HG02763 (cell line): ENCODE measurements at regions not wholly inside any gene's neighbourhood (a gene's known extent, or its start where the extent isn't known, plus 50 kb on each side); places are given as distances from the start of the nearest gene placed in this dataset.
"Not testable (repeated sequence)": the region's sequence is repeated elsewhere in the genome, so short reads cannot be mapped to it uniquely, and the experiment has no call there.

Experiments
- ATAC-seq: cut with Tn5 transposase; IDR thresholded peaks from one replicate; pipeline ENCODE4 v1.9.1; 2021; ENCODE audit warnings: mild to moderate bottlenecking, moderate library complexity; ENCODE audit not compliant: unreplicated experiment

DNA sequence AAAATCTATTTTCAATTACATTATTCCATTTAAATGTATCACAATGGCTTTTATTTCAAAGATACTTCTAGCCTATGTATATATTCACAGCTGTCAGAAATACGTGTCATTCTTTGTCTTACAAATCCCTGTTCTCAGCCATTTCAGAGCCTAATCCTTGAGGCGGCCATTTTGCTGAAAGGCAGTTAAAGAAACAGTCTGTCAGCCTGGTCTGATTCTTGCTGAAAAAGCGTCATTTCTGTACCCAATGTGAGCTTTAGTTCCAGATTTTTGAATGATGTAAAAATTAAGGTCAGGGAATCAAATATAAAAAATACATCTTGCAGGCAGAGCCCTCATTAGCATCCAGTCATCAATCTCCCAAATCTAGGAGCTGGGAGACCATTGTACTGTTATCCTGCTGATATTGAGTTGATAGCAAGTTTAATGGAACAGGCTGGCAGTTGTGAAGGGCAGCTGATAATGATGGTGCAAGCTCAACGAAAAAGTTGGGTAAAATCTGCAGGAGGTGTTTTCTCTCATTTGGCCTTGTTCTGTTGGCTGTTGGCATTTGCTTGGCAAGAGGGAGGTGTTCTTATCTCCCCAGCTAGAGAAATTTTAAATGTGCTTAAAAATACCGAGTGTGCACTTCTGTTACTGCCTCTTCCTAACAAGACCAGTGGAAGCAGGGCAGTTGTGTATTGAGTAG is 314.8 kb downstream of the SOX4 start:
- no peak for ATAC-seq

DNA sequence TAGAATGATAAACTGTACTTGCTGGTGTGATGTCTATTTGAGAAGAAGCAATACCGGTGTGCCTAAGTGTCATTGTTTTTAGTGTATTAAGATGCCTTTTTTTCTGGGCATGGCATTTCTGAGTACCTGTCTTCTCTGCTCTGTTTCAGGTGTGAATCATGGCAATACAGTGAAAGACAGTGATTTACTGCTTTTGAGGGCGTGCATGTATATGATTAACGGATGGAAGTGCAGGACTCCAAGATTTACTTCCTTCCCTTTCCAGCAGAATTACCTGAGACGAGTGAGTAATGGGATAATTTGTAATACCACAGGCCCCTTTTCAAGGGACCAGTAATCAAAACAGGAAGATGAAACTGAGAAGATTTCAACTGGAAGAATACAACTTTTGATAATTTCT is 315.8 kb downstream of the SOX4 start:
- ATAC-seq, result no peak

DNA sequence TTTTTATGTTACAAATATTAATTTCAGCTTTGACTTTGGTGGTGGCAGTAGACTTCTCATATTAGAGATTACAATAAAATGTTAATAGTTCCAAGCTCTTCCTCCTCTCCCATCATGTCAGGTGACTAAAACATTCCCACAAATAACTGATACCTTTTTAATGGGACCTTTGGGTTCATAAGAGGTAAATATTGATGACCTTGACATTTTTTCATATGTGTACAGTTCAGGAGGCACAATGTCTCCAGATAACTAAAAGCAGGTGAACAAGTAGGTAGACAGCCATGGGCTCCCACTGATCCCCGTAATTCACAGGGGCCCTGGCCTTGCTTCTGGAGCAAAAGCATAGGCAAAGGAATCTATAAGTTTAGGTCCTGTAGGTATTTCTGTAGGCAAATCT is 317.7 kb downstream of the SOX4 start:
- ATAC-seq, result no peak

DNA sequence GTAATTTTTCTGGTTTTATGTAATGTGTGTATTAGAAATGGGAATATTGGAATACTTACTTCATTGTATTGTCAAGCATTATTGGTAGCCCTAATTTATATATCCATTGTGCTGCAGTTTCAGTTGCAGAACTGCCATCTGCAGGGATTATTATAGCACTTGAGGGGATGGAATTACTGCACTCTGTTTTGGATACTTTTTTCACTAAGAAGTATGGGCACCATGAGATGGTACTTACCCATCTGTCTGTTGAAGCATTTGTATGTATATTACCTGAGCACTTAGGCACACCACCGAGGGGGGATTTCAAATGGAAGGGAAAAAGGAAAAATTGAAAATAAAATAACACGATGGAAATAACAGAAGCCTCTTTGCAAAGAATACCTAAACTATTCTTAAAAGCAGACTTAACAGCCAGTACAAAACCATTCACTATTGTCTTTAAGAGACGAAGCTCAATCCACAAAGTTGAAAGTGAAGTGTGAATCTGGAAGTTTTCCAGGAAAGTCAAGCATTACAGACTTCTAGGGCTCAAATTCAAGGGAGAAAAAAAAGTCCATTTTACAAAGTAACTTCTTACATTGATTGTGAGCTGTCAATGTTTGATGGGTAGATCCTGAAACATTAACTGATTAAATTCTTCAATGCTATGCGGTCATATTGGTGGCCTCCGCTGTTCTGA is 318.7 kb downstream of the SOX4 start:
- no peak for ATAC-seq

DNA sequence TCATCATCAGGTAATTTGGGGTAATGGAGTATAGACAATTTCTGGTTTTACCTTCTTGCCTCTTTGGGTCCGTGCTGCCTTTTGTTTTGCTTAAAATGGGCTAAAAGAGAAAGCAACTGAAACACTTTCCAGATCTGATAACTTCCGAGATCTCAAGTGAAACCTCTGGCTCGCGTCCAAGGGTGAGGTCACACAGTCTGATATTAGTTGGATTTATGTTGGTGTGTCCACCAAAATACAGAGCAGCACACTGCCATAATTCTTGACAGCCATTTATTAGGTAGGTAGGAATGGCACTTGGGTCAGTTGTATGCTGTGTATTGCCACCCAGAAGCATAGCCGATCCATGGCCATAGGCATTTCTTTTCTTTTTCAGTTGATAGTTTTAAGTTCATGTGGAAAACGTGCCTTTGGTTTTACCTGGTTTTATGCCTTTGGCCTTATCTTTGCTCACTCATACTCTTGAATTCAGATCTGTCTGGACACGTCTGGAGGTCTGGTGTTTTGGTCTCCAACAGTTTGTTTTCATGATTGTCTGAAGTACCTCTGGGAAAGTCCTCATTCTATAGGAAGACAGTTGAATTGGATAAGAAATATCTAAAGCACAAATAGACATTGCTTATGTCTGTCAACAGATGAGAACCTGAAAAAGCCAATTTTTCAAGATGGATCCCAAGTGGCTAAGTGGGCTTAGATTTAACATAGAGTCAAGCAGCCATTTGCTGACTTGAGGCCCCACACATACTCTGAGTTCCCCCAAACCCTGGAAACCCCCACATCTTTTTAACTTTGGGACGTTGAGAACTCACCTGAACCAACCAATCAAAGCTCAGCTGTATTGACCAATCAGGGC is 320.8 kb downstream of the SOX4 start:
- ATAC-seq, result no peak

DNA sequence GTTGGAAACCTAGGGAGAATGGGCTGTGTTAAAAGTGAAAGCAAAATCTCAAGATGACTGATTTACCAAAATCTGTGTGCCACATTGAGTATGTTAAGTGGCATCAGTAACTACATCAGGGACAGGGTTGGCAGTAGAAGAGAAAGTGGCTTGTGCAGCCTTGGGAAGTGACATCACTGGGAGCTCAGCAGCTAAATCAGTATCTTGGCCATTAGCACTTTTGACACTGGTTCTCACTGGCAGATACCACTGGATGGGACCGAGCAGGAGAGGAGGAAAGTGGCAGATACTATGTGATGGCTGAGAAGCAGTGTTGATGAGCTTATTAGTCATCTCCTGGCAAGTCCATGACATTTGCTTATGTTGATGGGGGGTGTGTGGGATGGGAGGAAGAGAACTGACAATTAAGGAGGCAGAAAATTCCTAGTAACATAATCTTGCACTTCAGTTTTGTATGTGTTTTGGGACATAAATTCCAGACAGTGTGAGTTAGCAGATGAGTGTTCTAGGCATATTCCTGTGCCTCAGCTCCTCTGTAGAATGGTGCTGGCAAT is 322.2 kb downstream of the SOX4 start:
- no peak for ATAC-seq

DNA sequence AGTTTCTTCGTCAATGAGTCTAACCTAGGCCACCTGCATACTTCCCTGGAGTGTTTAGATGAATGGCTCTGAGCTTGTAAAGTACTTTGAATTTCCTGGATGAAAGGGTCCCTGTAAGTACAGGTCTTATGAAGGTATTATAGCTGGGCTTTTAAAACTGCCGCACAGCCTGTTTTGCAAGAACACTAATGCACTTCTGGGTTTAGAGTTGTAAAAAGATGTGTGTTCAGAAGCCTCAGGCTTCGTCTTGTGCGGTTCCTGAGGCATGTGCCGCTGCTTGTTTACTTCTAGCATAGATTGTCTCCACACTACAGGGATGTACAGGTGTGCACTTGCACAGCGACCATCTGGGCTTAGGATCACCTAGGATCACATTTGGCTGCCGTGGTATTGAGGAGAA is 324.5 kb downstream of the SOX4 start:
- no peak for ATAC-seq

DNA sequence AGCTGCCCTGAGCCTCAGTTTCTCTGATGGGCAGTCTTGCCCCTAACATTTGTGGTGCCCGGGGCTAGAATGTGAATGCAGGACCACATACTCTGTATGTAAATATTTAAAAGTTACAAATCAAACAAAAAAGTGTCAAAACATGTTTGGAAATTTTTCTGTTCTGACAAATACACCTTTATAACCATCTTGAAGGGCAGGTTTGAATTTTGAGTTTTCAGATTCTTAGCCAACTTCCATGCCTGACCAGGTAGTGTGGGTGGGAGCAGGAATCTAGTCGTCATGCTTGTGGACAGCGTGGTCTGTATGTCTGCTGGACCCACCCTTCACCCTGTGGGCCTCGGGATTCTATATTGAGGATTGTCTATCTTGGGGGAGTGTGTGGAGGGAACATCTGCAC is 325.1 kb downstream of the SOX4 start:
- no peak for ATAC-seq

DNA sequence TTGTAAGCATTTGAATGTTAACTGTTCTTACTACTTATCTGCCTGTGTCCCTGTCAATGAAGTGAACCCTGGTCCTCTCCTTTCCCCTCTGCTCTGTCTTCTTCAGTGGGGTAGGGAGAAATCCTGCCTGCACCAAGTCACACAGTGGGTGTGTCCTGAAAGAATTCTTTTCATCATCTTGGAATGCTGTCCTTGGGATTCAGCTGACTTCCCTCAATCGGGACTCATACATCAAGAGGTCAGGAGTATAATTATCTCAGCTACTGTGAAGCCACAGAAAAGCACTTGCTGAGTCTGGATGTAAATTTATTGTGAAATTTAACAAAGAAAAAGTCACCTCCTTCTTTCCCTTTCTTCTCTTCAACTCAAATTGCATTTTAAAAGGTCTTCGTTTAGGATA is 328.5 kb downstream of the SOX4 start:
- ATAC-seq, result no peak

DNA sequence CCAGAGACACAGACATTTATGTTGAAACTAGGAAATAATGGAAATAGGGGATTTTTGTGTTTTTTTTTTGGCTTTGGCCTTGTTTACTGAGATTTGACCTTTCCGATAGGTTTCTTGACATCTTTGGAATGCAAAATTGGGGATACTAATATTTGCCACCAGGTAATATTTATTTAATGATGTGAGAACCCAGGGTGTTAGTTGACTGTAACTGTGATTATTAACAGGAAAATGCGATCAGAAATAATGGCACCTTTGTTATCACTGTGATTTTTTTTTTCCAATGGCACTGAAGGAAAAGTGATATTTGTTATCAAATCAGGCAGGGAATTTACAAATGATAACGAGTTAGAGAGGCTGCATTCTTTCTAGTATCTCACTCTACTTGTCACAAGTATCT is 330.5 kb downstream of the SOX4 start:
- no peak for ATAC-seq

DNA sequence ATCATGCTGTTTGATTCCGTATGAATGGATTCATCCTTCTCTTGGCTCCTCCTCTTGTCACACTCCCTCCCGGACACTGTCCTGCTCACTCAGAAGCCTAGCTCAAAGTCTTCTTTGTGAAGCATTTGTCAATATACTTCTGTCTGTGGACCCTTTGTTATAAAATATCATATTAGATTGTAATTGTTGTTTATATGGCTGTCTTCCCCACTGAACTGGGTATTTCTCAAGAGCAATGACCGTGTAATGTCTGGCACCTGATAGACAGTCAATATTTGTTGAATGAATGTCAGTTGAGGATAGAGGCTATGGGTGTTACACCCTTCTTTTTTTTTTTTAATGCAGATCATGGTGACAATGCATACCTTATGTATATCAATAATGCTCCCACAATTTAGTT is 335.3 kb downstream of the SOX4 start:
- ATAC-seq, result no peak

DNA sequence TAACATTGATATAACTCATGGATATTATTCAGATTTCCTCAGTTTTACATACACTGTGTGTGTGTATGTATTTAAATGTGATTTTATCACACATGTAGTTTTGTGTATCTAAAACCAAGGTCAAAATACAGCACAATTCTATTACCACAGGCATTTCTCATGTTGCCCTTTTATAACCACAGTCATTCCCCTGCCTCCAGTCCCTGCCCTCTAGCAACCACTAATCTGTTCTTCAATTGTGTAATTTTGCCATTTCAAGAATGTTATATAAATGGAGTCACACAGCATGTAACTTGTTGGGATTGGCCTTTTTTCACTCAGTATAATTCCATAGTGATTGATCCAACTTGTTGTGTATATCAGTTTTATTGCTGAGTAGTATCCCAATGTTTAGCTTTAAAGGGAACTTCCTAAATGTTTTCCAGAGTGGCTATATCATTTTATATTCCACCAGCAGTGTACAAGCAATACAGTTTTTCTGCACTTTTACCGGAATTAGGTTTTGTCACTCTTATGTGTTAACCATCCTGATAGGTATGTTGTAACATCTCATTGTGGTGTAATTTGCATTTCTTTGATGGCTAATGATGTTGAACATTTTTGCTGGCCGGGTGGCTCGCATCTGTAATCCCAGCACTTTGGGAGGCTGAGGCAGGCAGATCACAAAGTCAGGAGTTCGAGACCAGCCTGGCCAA is 338.2 kb downstream of the SOX4 start:
- ATAC-seq, result no peak

DNA sequence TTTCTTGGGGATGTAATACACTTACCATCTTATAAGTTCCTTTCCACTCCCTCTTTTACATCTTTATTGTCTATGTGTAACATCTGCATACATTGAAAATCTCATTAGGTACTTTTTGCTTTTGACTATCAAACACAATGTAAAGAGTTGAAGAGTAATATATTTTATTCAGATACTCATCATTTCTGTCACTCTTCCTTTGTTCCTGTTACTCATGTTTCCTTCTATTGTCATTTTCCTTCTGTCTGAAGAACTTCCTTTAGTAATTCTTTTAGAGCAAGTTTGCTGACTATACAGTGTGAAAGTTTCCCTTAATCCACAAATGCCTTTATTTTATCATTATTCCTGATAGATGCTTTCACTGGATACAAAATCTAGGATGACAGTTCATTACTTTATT is 339.8 kb downstream of the SOX4 start:
- ATAC-seq, result no peak

DNA sequence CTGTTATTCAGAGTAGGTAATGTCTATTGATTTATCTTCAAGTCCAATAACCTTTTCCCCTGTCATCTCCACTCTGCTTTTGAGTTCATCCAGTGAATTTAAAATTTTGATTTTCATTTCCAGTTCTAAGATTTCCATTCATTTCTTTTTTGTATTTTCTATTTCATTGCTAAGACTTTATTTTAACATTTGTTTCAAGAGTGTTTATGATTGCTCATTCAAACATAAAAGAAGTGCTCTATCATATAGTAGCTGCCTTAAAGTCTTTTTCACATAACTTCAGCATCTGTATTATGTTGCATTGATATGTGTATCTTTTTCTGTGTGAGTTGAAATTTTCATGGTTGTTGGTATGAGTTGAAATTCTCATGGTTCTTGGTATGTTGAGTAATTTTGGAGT is 341.6 kb downstream of the SOX4 start:
- ATAC-seq, result no peak

DNA sequence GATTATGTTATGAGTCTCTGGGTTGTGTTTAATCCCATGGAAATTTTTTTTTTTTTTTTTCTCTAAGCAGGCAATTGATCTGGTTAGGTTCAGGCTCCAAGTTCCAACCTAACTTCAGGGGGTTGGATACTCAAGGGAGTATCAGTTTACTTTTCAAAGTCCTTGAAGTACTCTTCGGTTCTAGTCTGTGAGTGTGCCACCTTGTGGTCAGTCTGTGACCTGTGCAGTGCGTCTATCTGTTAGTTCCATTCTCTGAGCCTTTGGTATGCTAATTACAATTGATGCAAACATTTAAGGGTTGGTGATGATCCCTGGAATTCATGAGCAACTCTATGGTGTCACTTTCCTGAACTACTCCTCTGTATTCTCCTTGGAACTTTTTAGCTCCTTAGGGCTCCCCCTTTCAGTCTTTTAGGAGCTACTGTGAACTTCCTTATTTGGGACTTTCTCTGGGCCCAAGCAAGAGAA is 342.0 kb downstream of the SOX4 start:
- ATAC-seq, result peak; percentile 47

DNA sequence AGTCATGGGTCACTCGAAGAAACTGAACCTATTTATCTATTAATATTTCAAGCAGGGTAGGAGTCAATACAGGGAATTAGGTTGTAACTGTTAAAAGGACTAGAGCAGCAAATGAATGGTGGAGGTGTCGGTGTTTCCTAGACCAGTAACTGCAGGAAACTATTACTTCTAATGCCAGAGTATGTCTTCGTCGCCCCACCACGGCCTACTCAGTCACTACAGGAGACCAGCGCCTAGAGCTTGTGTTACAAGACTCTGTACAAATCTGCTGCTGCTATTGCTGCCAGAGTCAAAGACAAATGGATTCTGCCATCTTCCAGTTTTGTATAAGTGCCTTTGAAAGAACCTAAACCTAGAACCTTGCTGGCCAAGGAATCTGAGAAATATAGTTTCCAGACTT is 343.9 kb downstream of the SOX4 start:
- ATAC-seq, result no peak

DNA sequence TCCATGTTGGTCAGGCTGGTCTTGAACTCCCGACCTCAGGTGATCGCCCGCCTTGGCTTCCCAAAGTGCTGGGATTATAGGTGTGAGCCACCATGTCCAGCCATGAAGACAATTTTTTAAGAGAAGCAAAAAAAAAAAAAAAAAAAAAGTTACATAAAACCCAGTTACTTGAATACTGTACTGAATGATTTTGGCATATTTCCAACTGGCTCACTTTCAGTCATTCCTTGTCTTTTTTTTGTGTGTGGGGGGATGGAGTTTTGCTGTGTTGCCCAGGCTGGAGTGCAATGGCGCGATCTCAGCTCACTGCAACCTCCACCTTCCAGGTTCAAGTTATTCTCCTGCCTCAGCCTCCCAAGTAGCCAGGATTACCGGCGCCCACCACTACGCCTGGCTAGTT is 345.5 kb downstream of the SOX4 start:
- ATAC-seq, result not testable (repeated sequence)

DNA sequence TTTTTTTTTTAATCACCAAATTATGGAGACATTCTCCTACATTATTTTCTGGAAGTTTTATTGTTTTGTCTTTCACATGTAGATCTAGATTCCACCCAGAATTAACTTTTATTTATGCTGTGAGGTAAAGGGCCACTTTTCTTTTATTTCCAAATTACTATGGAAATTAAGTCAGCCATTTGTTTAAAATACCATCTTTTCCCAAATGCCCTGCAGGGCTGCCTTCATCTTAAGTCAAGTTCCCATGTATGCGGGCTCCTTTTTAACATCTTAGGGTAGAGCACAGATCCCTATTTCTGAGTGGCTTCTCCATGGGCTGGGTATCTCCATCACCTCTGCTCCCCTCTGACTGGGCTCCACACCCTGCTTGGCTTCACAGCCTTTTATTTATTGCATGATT is 348.4 kb downstream of the SOX4 start:
- ATAC-seq, result no peak

DNA sequence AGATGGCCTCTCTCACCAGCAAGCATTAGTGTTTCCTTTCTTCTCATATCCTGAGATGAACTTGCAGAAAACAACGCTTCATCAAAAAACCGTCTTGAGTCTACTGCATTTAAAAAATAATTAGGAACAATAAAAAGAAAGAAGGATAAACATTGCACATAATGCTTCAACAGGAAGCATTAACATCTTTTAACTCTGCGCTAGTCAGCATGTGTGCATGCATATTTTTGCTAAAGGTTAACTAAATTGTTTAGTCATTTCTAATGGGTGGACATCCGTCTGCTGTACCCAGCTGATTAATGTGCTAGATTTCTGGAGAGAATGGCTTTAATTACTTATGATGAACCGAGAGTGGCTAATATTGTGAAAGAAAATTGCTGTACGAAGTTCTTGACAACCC is 349.3 kb downstream of the SOX4 start:
- no peak for ATAC-seq

DNA sequence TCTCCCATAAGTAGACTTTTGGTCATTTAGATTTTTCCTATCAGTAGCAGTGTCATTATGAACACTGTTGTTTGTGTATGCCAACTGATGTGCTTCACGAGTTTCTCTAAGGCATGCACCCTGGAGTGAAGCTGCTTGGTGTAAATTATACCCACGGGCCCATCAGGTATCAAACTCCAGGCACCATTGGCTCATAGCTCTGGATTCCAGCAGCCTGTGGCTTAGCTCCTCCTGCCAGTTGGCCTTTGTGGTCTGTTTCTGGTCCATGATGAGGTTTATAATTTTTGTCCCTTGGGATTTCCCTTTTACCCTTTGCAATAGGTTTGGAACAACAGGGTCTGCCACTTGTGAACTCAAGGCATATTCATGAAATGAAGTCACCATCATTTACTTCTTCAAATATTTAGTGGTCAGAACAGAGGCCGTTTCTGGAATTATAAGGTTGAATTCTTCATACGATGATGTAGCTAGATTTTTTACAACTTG is 350.5 kb downstream of the PRL start:
- no peak for ATAC-seq

DNA sequence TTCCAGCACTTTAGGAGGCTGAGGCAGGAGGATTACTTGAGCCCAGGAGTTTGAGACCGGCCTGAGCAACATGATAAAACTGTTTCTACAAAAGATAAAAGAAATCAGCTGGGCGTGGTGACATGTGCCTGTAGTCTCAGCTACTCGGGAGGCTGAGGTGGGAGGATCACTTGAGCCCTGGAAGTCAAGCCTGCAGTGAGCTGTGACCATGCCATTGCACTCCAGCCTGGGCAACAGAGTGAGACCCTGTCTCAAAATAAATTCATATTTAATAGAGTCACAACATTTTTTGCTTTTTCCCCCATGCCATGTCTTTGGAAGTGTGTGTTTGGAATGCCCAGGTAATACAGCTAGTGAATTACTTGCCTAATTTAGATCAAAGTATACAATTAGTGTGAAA is 349.6 kb downstream of the PRL start:
- not testable (repeated sequence) for ATAC-seq
